Kidney epithelial cell (primary cell): ENCODE measurements at regions not wholly inside any gene's neighbourhood (a gene's known extent, or its start where the extent isn't known, plus 50 kb on each side); places are given as distances from the start of the nearest gene placed in this dataset.

Experiments used
- DNase-seq: peaks from one replicate; pipeline ENCODE4 v3.0.0-alpha.2; 2010; ENCODE audit warnings: low read depth
- H3K27me3 ChIP-seq: 2 replicates; pipeline ENCODE4 v1.6.0; 2011; ENCODE audit warnings: low read length; ENCODE audit not compliant: control insufficient read depth, insufficient read depth
- H3K36me3 ChIP-seq: 2 replicates; pipeline ENCODE4 v1.5.1; 2011; ENCODE audit warnings: low read length; ENCODE audit not compliant: control insufficient read depth, insufficient read depth
- H3K4me3 ChIP-seq: 2 replicates; pipeline ENCODE4 v1.5.1; 2011; ENCODE audit warnings: low read depth, mild to moderate bottlenecking, control low read depth, low read length
- CTCF ChIP-seq: IDR thresholded peaks from 2 replicates; pipeline ENCODE4 v1.5.1; 2011; ENCODE audit warnings: mild to moderate bottlenecking, moderate library complexity, low read length, control low read depth, inconsistent platforms; ENCODE audit not compliant: insufficient read depth, poor library complexity, severe bottlenecking

DNA sequence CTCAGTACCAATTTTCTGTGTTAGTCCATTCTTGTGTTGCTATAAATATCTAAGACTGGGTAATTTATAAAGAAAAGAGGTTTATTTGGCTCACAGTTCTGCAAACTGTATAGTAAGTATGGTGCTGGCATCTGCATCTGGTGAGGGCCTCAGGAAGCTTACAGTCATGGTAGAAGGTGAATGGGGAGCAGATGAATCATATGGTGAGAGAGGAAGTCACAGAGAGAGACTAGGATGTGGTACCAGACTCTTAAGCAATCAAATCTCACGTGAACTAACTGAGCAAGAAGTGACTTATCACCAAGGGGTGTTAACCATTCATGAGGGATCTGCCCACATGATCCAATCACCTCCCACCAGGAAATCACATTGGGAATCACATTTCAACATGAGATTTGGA is 60.8 kb upstream of the ZBED5 start:
- no peak for DNase-seq
- Histone ChIP-seq H3K36me3 (no peaks in the 10 kb centered on the region), H3K27me3 (no peaks in the 10 kb centered on the region), H3K4me3 (no peak overlapping the region)
- no peak for TF ChIP-seq CTCF

GRCh38 chr11:10918275-10918674 is 60.4 kb upstream of the ZBED5 start:
- no peak for TF ChIP-seq CTCF
- H3K36me3 ChIP-seq = no peaks in the 10 kb centered on the region

GRCh38 chr11:10917802-10918201 is 59.9 kb upstream of the ZBED5 start:
- Histone ChIP-seq H3K27me3 (no peaks in the 10 kb centered on the region), H3K4me3 (no peak overlapping the region), H3K36me3 (no peaks in the 10 kb centered on the region)
- DNase-seq = no peak
- TF ChIP-seq CTCF = no peak

More at GRCh38 chr11:10918275-10918674, 60.4 kb upstream of the ZBED5 start:
- no peak overlapping the region for H3K4me3 ChIP-seq
- no peak for DNase-seq
- H3K27me3 ChIP-seq = no peaks in the 10 kb centered on the region

DNA sequence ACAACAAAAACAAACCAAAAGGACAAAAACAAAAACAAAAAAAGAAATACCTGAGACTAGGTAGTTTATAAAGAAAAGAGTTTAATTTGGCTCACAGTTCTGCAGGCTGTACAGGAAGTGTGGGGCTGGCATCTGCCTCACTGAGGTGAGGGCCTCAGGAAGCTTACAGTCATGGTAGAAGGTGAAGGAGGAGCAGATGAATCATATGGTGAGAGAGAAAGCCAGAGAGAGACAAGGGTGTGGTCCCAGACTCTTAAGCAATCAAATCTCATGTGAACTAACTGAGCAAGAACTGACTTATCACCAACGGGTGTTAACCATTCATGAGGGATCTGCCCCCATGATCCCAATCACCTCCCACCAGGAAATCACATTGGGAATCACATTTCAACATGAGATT is 58.8 kb upstream of the ZBED5 start:
- TF ChIP-seq CTCF = no peak
- no peaks in the 10 kb centered on the region for H3K36me3 ChIP-seq
- no peak for DNase-seq
- no peak overlapping the region for H3K4me3 ChIP-seq
- no peaks in the 10 kb centered on the region for H3K27me3 ChIP-seq

DNA sequence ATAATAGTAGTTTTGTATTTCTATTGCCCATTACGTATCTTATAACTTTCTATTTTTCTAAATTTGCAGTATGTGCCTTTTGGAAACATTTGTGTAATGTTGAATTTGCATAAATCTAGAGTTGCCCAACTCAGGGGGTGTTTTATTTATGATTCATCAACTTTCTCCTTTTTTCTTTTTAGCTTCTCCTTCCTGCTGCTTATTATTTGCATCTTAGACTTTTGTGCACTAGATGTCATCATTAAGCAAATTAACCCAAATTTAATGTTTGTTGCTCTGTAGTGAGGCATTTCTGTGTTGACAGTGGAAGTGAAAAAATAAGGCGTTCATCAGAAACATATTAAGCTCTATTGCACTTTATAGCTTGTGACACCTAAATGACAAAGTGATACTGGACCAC is 56.2 kb upstream of the ZBED5 start:
- no peaks in the 10 kb centered on the region for H3K36me3 ChIP-seq
- DNase-seq = no peak
- no peak for TF ChIP-seq CTCF
- H3K4me3 ChIP-seq = no peak overlapping the region
- no peaks in the 10 kb centered on the region for H3K27me3 ChIP-seq

DNA sequence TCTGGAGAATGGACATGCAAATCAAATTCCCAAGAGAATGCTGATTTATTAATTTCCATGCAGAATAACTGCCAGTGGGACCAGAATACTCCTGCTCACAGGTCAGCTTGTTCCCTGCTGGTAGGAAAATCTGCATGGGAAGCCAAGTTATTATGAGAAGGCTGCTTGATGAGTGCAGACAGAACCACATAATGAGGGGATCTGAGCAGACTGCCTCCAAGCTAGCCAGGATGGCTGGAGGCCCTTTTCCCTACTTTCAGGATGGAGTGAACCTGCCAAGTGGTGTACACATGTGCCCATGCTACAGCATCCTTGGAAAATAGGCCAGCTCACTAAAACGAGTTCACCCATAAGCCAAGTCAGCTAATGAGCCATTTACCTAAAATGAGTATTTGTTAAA is 55.2 kb upstream of the ZBED5 start:
- no peaks in the 10 kb centered on the region for H3K36me3 ChIP-seq
- no peak for DNase-seq
- no peak overlapping the region for H3K4me3 ChIP-seq
- no peaks in the 10 kb centered on the region for H3K27me3 ChIP-seq
- no peak for TF ChIP-seq CTCF
